ENCODE measurements at regions not wholly inside any gene's neighbourhood (a gene's known extent, or its start where the extent isn't known, plus 50 kb on each side); places are given as distances from the start of the nearest gene placed in this dataset.

DNA sequence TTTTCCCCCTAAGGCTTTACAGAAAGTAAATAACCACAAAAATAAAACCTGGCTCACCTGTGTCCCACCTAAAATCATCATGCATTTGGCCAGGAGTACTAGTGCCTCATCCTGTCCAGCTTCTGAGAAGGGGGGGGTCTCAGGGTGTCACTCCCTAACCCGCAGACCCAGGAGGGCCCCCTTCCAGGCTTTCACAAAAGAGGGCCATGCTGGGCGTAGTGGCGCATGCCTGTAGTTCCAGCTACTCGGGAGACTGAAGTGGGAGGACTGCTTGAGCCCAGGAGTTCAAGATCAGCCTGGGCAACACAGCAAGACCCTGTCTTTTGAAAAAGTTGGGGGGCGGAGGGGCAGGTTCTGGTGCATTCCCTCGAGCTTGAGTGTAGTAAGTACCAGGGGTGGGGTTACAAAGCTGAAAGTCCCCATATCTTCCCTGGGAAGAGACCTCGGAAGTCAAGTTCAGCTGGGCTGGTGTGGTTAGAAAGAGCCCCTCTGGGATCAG is 259.3 kb downstream of the PARN start (continued):
- TF ChIP-seq, protein P1, sequence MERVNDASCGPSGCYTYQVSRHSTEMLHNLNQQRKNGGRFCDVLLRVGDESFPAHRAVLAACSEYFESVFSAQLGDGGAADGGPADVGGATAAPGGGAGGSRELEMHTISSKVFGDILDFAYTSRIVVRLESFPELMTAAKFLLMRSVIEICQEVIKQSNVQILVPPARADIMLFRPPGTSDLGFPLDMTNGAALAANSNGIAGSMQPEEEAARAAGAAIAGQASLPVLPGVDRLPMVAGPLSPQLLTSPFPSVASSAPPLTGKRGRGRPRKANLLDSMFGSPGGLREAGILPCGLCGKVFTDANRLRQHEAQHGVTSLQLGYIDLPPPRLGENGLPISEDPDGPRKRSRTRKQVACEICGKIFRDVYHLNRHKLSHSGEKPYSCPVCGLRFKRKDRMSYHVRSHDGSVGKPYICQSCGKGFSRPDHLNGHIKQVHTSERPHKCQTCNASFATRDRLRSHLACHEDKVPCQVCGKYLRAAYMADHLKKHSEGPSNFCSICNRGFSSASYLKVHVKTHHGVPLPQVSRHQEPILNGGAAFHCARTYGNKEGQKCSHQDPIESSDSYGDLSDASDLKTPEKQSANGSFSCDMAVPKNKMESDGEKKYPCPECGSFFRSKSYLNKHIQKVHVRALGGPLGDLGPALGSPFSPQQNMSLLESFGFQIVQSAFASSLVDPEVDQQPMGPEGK (tag by site-specific recombination; IDR thresholded peaks at IDR 0.05) = no peak

DNA sequence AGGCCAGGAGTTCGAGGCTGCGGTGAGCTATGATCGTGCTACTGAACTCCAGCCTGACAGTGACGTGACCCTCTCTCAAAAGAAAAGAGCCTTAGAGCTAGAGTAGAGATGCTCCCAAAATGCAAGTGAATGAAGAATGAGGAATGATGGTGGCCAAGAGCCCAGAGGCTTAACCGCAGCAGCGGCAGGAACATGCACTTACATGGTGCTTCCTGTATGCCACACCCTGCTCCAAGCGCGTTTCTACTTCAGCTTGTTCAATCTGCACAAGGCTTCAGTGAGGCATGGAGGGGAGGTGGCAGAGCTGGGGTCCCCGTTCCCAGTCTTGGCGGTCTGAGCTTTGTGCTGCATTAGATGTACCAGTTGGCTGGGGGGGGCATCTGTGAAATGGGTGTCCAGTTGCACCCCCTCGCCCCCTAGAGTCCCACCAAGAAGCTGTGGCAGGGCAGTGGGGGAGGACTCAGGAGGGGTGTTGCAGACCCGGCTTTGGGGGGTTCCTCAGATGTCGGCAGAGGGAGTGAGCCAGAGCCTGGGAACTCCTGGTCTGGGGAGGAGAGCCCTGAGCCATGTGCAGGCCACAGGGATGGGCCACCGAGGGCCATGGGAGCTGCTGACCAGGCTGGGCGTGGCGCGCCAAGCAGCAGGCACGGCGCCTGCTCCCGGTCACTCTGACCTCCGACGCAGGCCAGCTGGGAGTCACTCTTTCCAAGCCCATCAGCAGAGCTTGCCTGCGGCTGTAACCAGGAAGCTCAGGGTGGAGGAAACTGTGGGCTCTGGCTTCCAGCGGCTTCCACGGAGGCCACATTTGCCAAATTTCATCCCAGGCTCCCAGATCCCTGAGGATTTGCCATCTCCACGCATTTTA is 260.1 kb downstream of the PARN start:
- no peak overlapping the region for H3K27ac ChIP-seq (ENCODE audit: extremely low read depth, low read depth, low read length)
- POLR2A ChIA-PET = no interaction called here
- H3K4me1 ChIP-seq (ENCODE audit: control insufficient read depth, insufficient read depth, low read length) = no peaks in the 10 kb centered on the region
- no peak overlapping the region for H3K4me3 ChIP-seq (ENCODE audit: low read depth, low read length)
- TF ChIP-seq, protein P2, sequence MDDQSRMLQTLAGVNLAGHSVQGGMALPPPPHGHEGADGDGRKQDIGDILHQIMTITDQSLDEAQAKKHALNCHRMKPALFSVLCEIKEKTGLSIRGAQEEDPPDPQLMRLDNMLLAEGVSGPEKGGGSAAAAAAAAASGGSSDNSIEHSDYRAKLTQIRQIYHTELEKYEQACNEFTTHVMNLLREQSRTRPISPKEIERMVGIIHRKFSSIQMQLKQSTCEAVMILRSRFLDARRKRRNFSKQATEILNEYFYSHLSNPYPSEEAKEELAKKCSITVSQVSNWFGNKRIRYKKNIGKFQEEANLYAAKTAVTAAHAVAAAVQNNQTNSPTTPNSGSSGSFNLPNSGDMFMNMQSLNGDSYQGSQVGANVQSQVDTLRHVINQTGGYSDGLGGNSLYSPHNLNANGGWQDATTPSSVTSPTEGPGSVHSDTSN (CRISPR knock-in tag; IDR thresholded peaks at IDR 0.05) = no peak
- H3K36me3 ChIP-seq (ENCODE audit: control insufficient read depth in 2 of 2, insufficient read depth in 1 of 2, low read length in 2 of 2) = no peaks in the 10 kb centered on the region
- CTCF ChIA-PET = interaction anchor here (0.9 kb wide), 1 partner anchor 450 kb away, joined by 3 read pairs; the partner anchor contains the start of gene ERCC4
- no peaks in the 10 kb centered on the region for H3K9me3 ChIP-seq (ENCODE audit: control insufficient read depth, insufficient read depth, low read depth, low read length)

DNA sequence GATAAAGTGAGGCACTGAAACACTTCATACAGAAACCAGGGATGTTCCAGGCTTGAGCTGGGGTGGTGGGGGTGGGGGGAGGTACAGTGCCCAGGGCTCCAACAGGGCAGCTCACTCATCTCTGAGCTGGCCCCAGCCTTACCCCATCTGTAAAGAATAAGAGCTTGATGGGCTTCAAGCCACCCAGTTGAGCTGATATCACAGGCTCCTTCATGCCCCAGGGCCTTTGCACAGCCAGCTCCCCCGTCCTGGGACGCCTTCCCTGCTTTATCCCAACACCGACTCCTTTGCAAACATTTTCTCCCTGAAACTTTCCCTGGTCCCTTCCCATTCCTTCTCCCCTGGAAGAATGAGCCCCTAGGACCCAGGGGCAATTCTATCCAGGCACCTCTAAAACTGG is 261.7 kb downstream of the PARN start:
- peak; percentile 94 for TF ChIP-seq ZNF623 (tag by site-specific recombination; IDR thresholded peaks at IDR 0.05)
- no peak for TF ChIP-seq HOXA7 (CRISPR knock-in tag; IDR thresholded peaks at IDR 0.05; ENCODE audit: borderline replicate concordance)
- H3K9me3 ChIP-seq (ENCODE audit: control insufficient read depth, insufficient read depth, low read depth, low read length) = no peaks in the 10 kb centered on the region
- no peaks in the 10 kb centered on the region for H3K4me1 ChIP-seq (ENCODE audit: control insufficient read depth, insufficient read depth, low read length)
- ChIA-PET POLR2A (interaction anchor here (1.4 kb wide), 1 partner anchor 11 kb away, joined by 3 read pairs; no protein-coding TSS in a partner anchor), CTCF (no interaction called here)
- no peak overlapping the region for H3K4me3 ChIP-seq (ENCODE audit: low read depth, low read length)
- H3K27ac ChIP-seq (ENCODE audit: extremely low read depth, low read depth, low read length) = no peak overlapping the region
- no peaks in the 10 kb centered on the region for H3K36me3 ChIP-seq (ENCODE audit: control insufficient read depth in 2 of 2, insufficient read depth in 1 of 2, low read length in 2 of 2)

DNA sequence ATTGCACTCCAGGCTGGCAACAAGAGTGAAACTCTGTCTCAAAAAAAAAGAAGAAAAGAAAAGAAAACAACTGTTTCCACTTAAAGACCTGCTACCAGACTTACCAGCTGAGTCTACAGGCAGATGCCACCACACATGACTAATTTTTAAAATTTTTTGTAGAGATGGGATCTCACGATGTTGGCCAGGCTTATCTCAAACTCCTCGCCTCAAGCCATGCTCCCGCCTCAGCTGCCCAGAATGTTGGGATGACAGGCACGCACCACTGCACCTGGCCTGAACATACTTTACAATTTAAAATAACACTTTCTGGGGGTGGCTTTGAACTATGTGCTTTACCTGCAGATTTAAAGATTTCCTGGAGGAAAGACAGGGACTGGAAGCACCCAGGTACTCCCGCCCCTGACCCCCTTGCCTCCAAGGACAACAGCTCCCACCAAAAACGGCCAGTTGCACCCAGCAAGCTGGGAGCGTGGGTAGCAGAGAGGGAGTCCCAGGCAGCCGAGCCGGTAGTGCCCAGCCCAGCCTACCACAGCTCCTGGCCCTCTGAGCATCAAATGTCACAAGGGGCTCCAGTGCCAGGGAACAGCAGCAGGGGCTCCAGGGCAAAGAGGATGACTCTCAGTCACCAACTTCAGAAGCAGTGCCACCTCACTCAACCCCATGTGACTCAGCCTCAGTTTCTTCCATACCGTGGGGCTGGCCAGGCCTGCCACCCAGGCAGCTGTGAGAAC is 262.9 kb downstream of the PARN start:
- Histone ChIP-seq H3K4me3 (ENCODE audit: low read depth, low read length) (no peak overlapping the region), H3K9me3 (ENCODE audit: control insufficient read depth, insufficient read depth, low read depth, low read length) (no peaks in the 10 kb centered on the region), H3K27ac (ENCODE audit: extremely low read depth, low read depth, low read length) (no peak overlapping the region), H3K36me3 (ENCODE audit: control insufficient read depth in 2 of 2, insufficient read depth in 1 of 2, low read length in 2 of 2) (no peaks in the 10 kb centered on the region), H3K4me1 (ENCODE audit: control insufficient read depth, insufficient read depth, low read length) (no peaks in the 10 kb centered on the region)
- ChIA-PET CTCF (no interaction called here), POLR2A (interaction anchor here (1.4 kb wide), 1 partner anchor 10 kb away, joined by 3 read pairs; no protein-coding TSS in a partner anchor)
- TF ChIP-seq ZNF558 (tag by site-specific recombination; IDR thresholded peaks at IDR 0.05) = no peak
- no peak for TF ChIP-seq MZF1 (tag by site-specific recombination; IDR thresholded peaks at IDR 0.05; ENCODE audit: borderline replicate concordance)
- TF ChIP-seq MEIS1 (CRISPR knock-in tag; IDR thresholded peaks at IDR 0.05; ENCODE audit: borderline replicate concordance) = no peak
- no peak for TF ChIP-seq ZNF221 (tag by site-specific recombination; IDR thresholded peaks at IDR 0.05; ENCODE audit: borderline replicate concordance)
- no peak for TF ChIP-seq HOXA7 (CRISPR knock-in tag; IDR thresholded peaks at IDR 0.05; ENCODE audit: borderline replicate concordance)
- TF ChIP-seq, protein P3, sequence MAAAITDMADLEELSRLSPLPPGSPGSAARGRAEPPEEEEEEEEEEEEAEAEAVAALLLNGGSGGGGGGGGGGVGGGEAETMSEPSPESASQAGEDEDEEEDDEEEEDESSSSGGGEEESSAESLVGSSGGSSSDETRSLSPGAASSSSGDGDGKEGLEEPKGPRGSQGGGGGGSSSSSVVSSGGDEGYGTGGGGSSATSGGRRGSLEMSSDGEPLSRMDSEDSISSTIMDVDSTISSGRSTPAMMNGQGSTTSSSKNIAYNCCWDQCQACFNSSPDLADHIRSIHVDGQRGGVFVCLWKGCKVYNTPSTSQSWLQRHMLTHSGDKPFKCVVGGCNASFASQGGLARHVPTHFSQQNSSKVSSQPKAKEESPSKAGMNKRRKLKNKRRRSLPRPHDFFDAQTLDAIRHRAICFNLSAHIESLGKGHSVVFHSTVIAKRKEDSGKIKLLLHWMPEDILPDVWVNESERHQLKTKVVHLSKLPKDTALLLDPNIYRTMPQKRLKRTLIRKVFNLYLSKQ (tag by site-specific recombination; IDR thresholded peaks at IDR 0.05; ENCODE audit: borderline replicate concordance) = no peak
- no peak for TF ChIP-seq ZNF292 (tag by site-specific recombination; IDR thresholded peaks at IDR 0.05; ENCODE audit: borderline replicate concordance, low read depth)
- TF ChIP-seq, protein P4, sequence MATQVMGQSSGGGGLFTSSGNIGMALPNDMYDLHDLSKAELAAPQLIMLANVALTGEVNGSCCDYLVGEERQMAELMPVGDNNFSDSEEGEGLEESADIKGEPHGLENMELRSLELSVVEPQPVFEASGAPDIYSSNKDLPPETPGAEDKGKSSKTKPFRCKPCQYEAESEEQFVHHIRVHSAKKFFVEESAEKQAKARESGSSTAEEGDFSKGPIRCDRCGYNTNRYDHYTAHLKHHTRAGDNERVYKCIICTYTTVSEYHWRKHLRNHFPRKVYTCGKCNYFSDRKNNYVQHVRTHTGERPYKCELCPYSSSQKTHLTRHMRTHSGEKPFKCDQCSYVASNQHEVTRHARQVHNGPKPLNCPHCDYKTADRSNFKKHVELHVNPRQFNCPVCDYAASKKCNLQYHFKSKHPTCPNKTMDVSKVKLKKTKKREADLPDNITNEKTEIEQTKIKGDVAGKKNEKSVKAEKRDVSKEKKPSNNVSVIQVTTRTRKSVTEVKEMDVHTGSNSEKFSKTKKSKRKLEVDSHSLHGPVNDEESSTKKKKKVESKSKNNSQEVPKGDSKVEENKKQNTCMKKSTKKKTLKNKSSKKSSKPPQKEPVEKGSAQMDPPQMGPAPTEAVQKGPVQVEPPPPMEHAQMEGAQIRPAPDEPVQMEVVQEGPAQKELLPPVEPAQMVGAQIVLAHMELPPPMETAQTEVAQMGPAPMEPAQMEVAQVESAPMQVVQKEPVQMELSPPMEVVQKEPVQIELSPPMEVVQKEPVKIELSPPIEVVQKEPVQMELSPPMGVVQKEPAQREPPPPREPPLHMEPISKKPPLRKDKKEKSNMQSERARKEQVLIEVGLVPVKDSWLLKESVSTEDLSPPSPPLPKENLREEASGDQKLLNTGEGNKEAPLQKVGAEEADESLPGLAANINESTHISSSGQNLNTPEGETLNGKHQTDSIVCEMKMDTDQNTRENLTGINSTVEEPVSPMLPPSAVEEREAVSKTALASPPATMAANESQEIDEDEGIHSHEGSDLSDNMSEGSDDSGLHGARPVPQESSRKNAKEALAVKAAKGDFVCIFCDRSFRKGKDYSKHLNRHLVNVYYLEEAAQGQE (tag by site-specific recombination; IDR thresholded peaks at IDR 0.05) = no peak
- no peak for TF ChIP-seq GLI2 (tag by site-specific recombination; IDR thresholded peaks at IDR 0.05; ENCODE audit: borderline replicate concordance, low read depth)
- no peak for TF ChIP-seq ZNF366 (tag by site-specific recombination; conservative IDR thresholded peaks at IDR 0.05)
- TF ChIP-seq ZNF521 (tag by site-specific recombination; IDR thresholded peaks at IDR 0.05) = no peak
- TF ChIP-seq SCRT2 (tag by site-specific recombination; IDR thresholded peaks at IDR 0.05) = no peak

Data from HEK293 (cell line).